ENCODE measurements at regions not wholly inside any gene's neighbourhood (a gene's known extent, or its start where the extent isn't known, plus 50 kb on each side); places are given as distances from the start of the nearest gene placed in this dataset.

- no peaks in the 10 kb centered on the region for H3K4me1 Mint-ChIP-seq
- H3K27ac Mint-ChIP-seq (ENCODE audit: unreplicated experiment), result no peak overlapping the region
- H3K9me3 Mint-ChIP-seq, result no peaks in the 10 kb centered on the region
- H3K4me3 Mint-ChIP-seq, result no peak overlapping the region
- DNase-seq (ENCODE audit: low read depth, low spot score), result no peak
- TF ChIP-seq CTCF (conservative IDR thresholded peaks at IDR 0.05), result no peak
- H3K36me3 Mint-ChIP-seq (ENCODE audit: low read depth), result no peaks in the 10 kb centered on the region
- peaks cover 24% of the 10 kb centered on the region for H3K27me3 Mint-ChIP-seq (ENCODE audit: low read depth)
Observed at GRCh38 chr5:175206669-175207068, 237.3 kb downstream of the DRD1 start.

- Mint-ChIP-seq H3K9me3 (no peaks in the 10 kb centered on the region), H3K4me1 (no peaks in the 10 kb centered on the region)
Observed at GRCh38 chr5:175202463-175203068, 241.4 kb downstream of the DRD1 start.

GRCh38 chr5:175201393-175201792 lies 242.6 kb downstream of the DRD1 start:
- Mint-ChIP-seq H3K4me1 (no peaks in the 10 kb centered on the region), H3K36me3 (ENCODE audit: low read depth) (no peaks in the 10 kb centered on the region), H3K27ac (ENCODE audit: unreplicated experiment) (no peak overlapping the region), H3K27me3 (ENCODE audit: low read depth) (peaks cover 13% of the 10 kb centered on the region), H3K4me3 (no peak overlapping the region), H3K9me3 (no peaks in the 10 kb centered on the region)
- no peak for TF ChIP-seq CTCF (conservative IDR thresholded peaks at IDR 0.05)
- no peak for DNase-seq (ENCODE audit: low read depth, low spot score)

More at GRCh38 chr5:175202463-175203068, 241.4 kb downstream of the DRD1 start:
- no peak for TF ChIP-seq CTCF (conservative IDR thresholded peaks at IDR 0.05)
- Mint-ChIP-seq H3K27me3 (ENCODE audit: low read depth) (peaks cover 19% of the 10 kb centered on the region), H3K27ac (ENCODE audit: unreplicated experiment) (no peak overlapping the region), H3K36me3 (ENCODE audit: low read depth) (no peaks in the 10 kb centered on the region), H3K4me3 (no peak overlapping the region)
- no peak for DNase-seq (ENCODE audit: low read depth, low spot score)

GRCh38 chr5:175195698-175196656 lies 248.0 kb downstream of the DRD1 start:
- H3K9me3 Mint-ChIP-seq, result peaks cover 2% of the 10 kb centered on the region
- H3K27me3 Mint-ChIP-seq (ENCODE audit: low read depth), result no peaks in the 10 kb centered on the region
- TF ChIP-seq CTCF (conservative IDR thresholded peaks at IDR 0.05), result no peak
- H3K4me3 Mint-ChIP-seq, result peak overlapping the region; percentile 67
- no peak for DNase-seq (ENCODE audit: low read depth, low spot score)
- peaks cover 17% of the 10 kb centered on the region for H3K4me1 Mint-ChIP-seq
- no peak overlapping the region for H3K27ac Mint-ChIP-seq (ENCODE audit: unreplicated experiment)
- no peaks in the 10 kb centered on the region for H3K36me3 Mint-ChIP-seq (ENCODE audit: low read depth)

- Mint-ChIP-seq H3K27me3 (ENCODE audit: low read depth) (no peaks in the 10 kb centered on the region), H3K27ac (ENCODE audit: unreplicated experiment) (no peak overlapping the region), H3K36me3 (ENCODE audit: low read depth) (no peaks in the 10 kb centered on the region), H3K9me3 (no peaks in the 10 kb centered on the region), H3K4me3 (no peak overlapping the region), H3K4me1 (peaks cover 11% of the 10 kb centered on the region)
- DNase-seq (ENCODE audit: low read depth, low spot score), result no peak
- no peak for TF ChIP-seq CTCF (conservative IDR thresholded peaks at IDR 0.05)
Observed at GRCh38 chr5:175181331-175181730, 262.7 kb downstream of the DRD1 start.

Measured in neural crest cell (in vitro differentiated cells).